ENCODE measurements at regions not wholly inside any gene's neighbourhood (a gene's known extent, or its start where the extent isn't known, plus 50 kb on each side); places are given as distances from the start of the nearest gene placed in this dataset.
"Not testable (repeated sequence)": the region's sequence is repeated elsewhere in the genome, so short reads cannot be mapped to it uniquely, and the experiment has no call there.

GRCh38 chr22:16702318-16702870 is 109.8 kb upstream of the CCT8L2 start:
- H3K4me3 Mint-ChIP-seq; CTCF ChIA-PET; H3K27ac ChIP-seq (ENCODE audit: low read depth, low read length); H3K36me3 ChIP-seq (ENCODE audit: control insufficient read depth in 2 of 3, insufficient read depth in 3 of 3, low read length in 3 of 3); H3K27ac Mint-ChIP-seq; POLR2A ChIA-PET; H3K27me3 ChIP-seq (ENCODE audit: control insufficient read depth in 2 of 2, insufficient read depth in 2 of 2, low read length in 2 of 2); ATAC-seq; H3K4me3 ChIP-seq (ENCODE audit: low read length); intact Hi-C loops (cut with micrococcal nuclease); H3K9me3 Mint-ChIP-seq; DNase-seq; H3K9me3 ChIP-seq (ENCODE audit: control insufficient read depth in 2 of 3, low read length in 3 of 3); H3K4me1 ChIP-seq (ENCODE audit: control insufficient read depth in 2 of 2, insufficient read depth in 2 of 2, low read length in 2 of 2); H3K36me3 Mint-ChIP-seq; H3K4me1 Mint-ChIP-seq: not testable (repeated sequence)
- peaks cover 0 to 11% (median 0%) of the 10 kb centered on the region in 5 donors for H3K27me3 Mint-ChIP-seq

- H3K27ac Mint-ChIP-seq; intact Hi-C loops (cut with micrococcal nuclease); POLR2A ChIA-PET; ATAC-seq; H3K27ac ChIP-seq (ENCODE audit: low read depth, low read length); H3K4me1 Mint-ChIP-seq; H3K27me3 Mint-ChIP-seq; H3K4me3 Mint-ChIP-seq; H3K9me3 ChIP-seq (ENCODE audit: control insufficient read depth in 2 of 3, low read length in 3 of 3); H3K4me1 ChIP-seq (ENCODE audit: control insufficient read depth in 2 of 2, insufficient read depth in 2 of 2, low read length in 2 of 2); H3K36me3 Mint-ChIP-seq; H3K4me3 ChIP-seq (ENCODE audit: low read length); H3K9me3 Mint-ChIP-seq; H3K27me3 ChIP-seq (ENCODE audit: control insufficient read depth in 2 of 2, insufficient read depth in 2 of 2, low read length in 2 of 2); CTCF ChIA-PET; H3K36me3 ChIP-seq (ENCODE audit: control insufficient read depth in 2 of 3, insufficient read depth in 3 of 3, low read length in 3 of 3); DNase-seq: not testable (repeated sequence)
These were observed 107.8 kb upstream of the CCT8L2 start for GRCh38 chr22:16700390-16700789.

DNA sequence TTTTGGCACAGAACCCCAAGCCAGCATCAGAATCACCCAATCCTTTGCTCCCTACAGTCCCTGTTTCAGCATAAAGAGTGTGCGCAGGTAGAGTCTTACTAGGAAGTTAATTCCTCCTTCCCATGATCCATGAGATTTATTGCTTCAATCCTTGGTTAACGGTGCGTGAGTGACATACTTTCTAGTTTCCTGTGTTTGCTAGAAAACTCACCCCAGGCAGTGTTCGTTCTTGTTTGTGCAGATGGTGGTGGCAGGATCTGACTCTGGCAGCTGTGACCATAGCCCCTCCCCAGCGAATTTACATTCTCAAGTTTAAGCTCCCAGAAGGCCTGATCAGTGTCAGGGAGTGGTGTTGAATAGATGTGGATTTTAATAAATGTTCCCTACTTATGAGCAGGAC is 106.7 kb upstream of the CCT8L2 start:
- Histone ChIP-seq H3K4me1 (ENCODE audit: control insufficient read depth in 2 of 2, insufficient read depth in 2 of 2, low read length in 2 of 2) (no peaks in the 10 kb centered on the region), H3K27me3 (ENCODE audit: control insufficient read depth in 2 of 2, insufficient read depth in 2 of 2, low read length in 2 of 2) (no peaks in the 10 kb centered on the region), H3K36me3 (ENCODE audit: control insufficient read depth in 2 of 3, insufficient read depth in 3 of 3, low read length in 3 of 3) (no peaks in the 10 kb centered on the region), H3K4me3 (ENCODE audit: low read length) (no peak overlapping the region), H3K9me3 (ENCODE audit: control insufficient read depth in 2 of 3, low read length in 3 of 3) (no peaks in the 10 kb centered on the region), H3K27ac (ENCODE audit: low read depth, low read length) (no peak overlapping the region)
- Mint-ChIP-seq H3K36me3 (no peaks in the 10 kb centered on the region), H3K27me3 (peaks cover 0 to 7% (median 0%) of the 10 kb centered on the region in 5 donors), H3K4me3 (no peak overlapping the region), H3K9me3 (peaks cover 0 to 2% (median 0%) of the 10 kb centered on the region in 11 donors), H3K4me1 (no peaks in the 10 kb centered on the region), H3K27ac (no peak overlapping the region)
- intact Hi-C loops (cut with micrococcal nuclease) = no loop called here
- CTCF ChIA-PET = no interaction called here
- POLR2A ChIA-PET = no interaction called here
- ATAC-seq (no peak), DNase-seq (no peak)

- H3K36me3 ChIP-seq (ENCODE audit: control insufficient read depth in 2 of 3, insufficient read depth in 3 of 3, low read length in 3 of 3); H3K27me3 ChIP-seq (ENCODE audit: control insufficient read depth in 2 of 2, insufficient read depth in 2 of 2, low read length in 2 of 2); H3K9me3 Mint-ChIP-seq; H3K27me3 Mint-ChIP-seq; H3K36me3 Mint-ChIP-seq; POLR2A ChIA-PET; intact Hi-C loops (cut with micrococcal nuclease); CTCF ChIA-PET; H3K4me1 Mint-ChIP-seq; H3K4me1 ChIP-seq (ENCODE audit: control insufficient read depth in 2 of 2, insufficient read depth in 2 of 2, low read length in 2 of 2); H3K27ac ChIP-seq (ENCODE audit: low read depth, low read length); H3K9me3 ChIP-seq (ENCODE audit: control insufficient read depth in 2 of 3, low read length in 3 of 3); H3K4me3 ChIP-seq (ENCODE audit: low read length); DNase-seq; H3K4me3 Mint-ChIP-seq; ATAC-seq; H3K27ac Mint-ChIP-seq: not testable (repeated sequence)
These were observed 105.0 kb upstream of the CCT8L2 start for GRCh38 chr22:16697492-16698044.

- H3K36me3 Mint-ChIP-seq; H3K4me3 Mint-ChIP-seq; ATAC-seq; H3K9me3 Mint-ChIP-seq; H3K4me3 ChIP-seq (ENCODE audit: low read length); H3K9me3 ChIP-seq (ENCODE audit: control insufficient read depth in 2 of 3, low read length in 3 of 3); H3K36me3 ChIP-seq (ENCODE audit: control insufficient read depth in 2 of 3, insufficient read depth in 3 of 3, low read length in 3 of 3); H3K4me1 ChIP-seq (ENCODE audit: control insufficient read depth in 2 of 2, insufficient read depth in 2 of 2, low read length in 2 of 2); intact Hi-C loops (cut with micrococcal nuclease); H3K27ac ChIP-seq (ENCODE audit: low read depth, low read length); DNase-seq; POLR2A ChIA-PET; CTCF ChIA-PET; H3K27ac Mint-ChIP-seq; H3K4me1 Mint-ChIP-seq; H3K27me3 ChIP-seq (ENCODE audit: control insufficient read depth in 2 of 2, insufficient read depth in 2 of 2, low read length in 2 of 2): not testable (repeated sequence)
- H3K27me3 Mint-ChIP-seq = peaks cover 0 to 11% (median 7%) of the 10 kb centered on the region in 5 donors
These were observed 104.3 kb upstream of the CCT8L2 start for GRCh38 chr22:16696900-16697299.

- Mint-ChIP-seq H3K36me3 (no peaks in the 10 kb centered on the region), H3K27me3 (peaks cover 0 to 18% (median 7%) of the 10 kb centered on the region in 5 donors), H3K9me3 (peaks cover 0 to 2% (median 0%) of the 10 kb centered on the region in 11 donors), H3K4me1 (no peaks in the 10 kb centered on the region), H3K4me3 (no peak overlapping the region), H3K27ac (no peak overlapping the region)
- intact Hi-C loops (cut with micrococcal nuclease) = no loop called here
- ChIA-PET CTCF (no interaction called here), POLR2A (no interaction called here)
- H3K9me3 ChIP-seq (ENCODE audit: control insufficient read depth in 2 of 3, low read length in 3 of 3) = no peaks in the 10 kb centered on the region
- H3K27me3 ChIP-seq (ENCODE audit: control insufficient read depth in 2 of 2, insufficient read depth in 2 of 2, low read length in 2 of 2) = no peaks in the 10 kb centered on the region
- H3K27ac ChIP-seq (ENCODE audit: low read depth, low read length) = no peak overlapping the region
- H3K4me1 ChIP-seq (ENCODE audit: control insufficient read depth in 2 of 2, insufficient read depth in 2 of 2, low read length in 2 of 2) = no peaks in the 10 kb centered on the region
- no peak overlapping the region for H3K4me3 ChIP-seq (ENCODE audit: low read length)
- DNase-seq (no peak), ATAC-seq (no peak)
- no peaks in the 10 kb centered on the region for H3K36me3 ChIP-seq (ENCODE audit: control insufficient read depth in 2 of 3, insufficient read depth in 3 of 3, low read length in 3 of 3)
These were observed 102.7 kb upstream of the CCT8L2 start for GRCh38 chr22:16695261-16695660.

DNA sequence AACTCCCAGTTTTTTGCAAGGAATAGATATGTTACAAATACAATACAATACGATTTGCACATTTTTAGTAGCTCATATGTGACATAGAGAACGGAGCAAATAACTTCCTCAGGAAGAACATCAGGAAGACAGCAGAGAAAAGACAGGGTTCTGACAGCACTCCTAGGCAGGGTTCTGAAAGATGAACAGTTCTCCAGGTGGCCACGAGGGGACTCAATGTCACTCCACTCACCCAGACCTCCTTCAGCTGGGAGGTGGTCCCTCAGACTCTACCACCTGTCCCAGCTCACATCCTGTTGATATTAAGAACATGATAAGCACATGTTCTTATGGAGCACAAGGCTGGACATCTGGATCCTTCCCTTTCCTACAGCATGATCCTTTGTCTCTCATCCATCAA is 101.1 kb upstream of the CCT8L2 start:
- H3K4me3 Mint-ChIP-seq; H3K9me3 Mint-ChIP-seq; POLR2A ChIA-PET; H3K27me3 ChIP-seq (ENCODE audit: control insufficient read depth in 2 of 2, insufficient read depth in 2 of 2, low read length in 2 of 2); H3K4me3 ChIP-seq (ENCODE audit: low read length); DNase-seq; intact Hi-C loops (cut with micrococcal nuclease); H3K4me1 ChIP-seq (ENCODE audit: control insufficient read depth in 2 of 2, insufficient read depth in 2 of 2, low read length in 2 of 2); ATAC-seq; H3K27ac ChIP-seq (ENCODE audit: low read depth, low read length); H3K36me3 ChIP-seq (ENCODE audit: control insufficient read depth in 2 of 3, insufficient read depth in 3 of 3, low read length in 3 of 3); H3K9me3 ChIP-seq (ENCODE audit: control insufficient read depth in 2 of 3, low read length in 3 of 3); H3K4me1 Mint-ChIP-seq; CTCF ChIA-PET; H3K27ac Mint-ChIP-seq; H3K36me3 Mint-ChIP-seq: not testable (repeated sequence)
- H3K27me3 Mint-ChIP-seq = peaks cover 0 to 18% (median 0%) of the 10 kb centered on the region in 5 donors

All from naive thymus-derived CD4-positive, alpha-beta T cell (primary cell).